ENCODE measurements at regions not wholly inside any gene's neighbourhood (a gene's known extent, or its start where the extent isn't known, plus 50 kb on each side); places are given as distances from the start of the nearest gene placed in this dataset.
"Not testable (repeated sequence)": the region's sequence is repeated elsewhere in the genome, so short reads cannot be mapped to it uniquely, and the experiment has no call there.

DNA sequence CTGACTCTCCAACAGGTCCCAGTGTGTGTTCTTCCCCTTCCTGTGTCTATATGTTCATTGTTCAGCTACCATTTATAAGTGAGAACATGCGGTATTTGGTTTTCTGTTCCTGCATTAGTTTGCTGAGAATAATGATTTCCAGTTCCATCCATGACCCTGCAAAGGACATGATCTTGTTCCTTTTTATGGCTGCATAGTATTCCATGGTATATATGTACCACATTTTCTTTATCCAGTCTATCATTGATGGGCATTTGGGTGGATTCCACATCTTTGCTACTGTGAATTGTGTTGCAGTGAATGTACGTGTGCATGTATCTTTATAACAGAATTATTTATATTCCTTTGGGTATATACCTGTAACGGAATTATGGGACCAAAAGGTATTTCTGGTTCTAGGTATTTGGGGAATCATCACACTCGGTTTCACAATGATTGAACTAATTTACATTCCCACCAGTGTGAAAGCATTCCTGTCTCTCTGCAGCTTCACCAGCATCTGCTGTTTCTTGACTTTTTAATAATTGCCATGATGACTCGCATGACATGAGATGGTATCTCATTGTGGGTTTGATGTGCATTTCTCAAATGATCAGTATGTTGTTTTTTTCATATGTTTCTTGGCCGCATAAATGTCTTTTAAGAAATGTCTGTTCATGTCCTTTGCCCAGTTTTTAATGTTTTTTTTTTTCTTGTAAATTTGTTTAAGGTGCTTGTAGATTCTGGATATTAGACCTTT is 60.2 kb downstream of the LSMEM1 start:
- DNase-seq (ENCODE audit: low read depth, low spot score): no peak

DNA sequence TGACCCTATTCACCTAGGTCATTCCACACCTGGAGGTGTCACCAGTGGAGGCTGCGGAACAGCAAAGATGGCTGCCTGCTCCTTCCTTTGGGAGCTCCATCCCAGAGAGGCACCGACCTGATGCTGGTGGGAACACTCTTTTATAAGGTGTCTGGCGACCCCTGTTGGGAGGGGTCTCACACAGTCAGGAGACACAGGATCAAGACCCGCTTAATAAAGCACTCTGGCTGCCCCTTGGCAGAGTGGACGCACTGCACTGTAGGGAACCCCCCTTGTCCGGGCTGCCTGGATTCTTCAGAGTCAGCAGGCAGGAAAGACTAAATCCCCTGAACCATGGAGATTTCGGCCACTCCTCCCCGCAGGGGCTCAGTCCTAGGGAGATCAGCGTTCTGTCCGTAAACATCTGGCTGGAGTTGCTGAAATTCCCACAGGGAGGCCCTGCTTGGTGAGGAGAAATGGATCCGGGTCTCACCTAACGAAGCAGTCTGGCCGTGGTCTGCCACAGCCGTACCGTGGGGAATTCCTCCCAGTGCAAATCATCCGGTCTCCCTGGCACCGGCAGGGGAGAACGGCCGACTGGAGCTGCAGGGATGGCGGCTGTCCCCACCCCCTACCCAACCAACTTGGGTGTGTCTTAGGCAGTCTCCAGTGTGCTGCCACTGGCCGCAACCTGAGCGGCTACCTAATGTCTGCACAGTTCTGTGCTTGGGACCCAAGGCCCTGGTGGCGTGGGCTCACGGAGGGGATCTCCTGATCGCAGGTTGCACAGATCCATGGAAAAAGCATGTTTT is 66.1 kb downstream of the LSMEM1 start:
- no peak for DNase-seq (ENCODE audit: low read depth, low spot score)

DNA sequence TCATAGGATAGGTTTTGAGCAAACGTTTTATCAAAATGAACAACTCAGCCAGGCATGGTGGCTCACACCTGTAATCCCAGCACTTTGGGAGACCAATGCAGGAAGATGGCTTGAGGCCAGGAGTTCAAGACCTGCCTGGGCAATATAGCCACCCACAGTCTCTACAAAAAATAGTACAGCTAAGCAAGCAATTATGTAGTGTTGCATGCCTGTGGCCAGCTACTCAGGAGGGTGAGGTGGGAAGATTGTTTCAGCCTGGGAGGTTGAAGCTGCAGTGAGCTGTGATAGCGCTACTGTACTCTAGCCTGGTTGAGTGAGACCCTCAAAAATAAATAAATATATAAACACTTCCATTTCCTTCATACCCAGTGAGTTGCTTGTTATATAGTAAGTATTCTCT is 67.1 kb downstream of the LSMEM1 start:
- DNase-seq (ENCODE audit: low read depth, low spot score): no peak

DNA sequence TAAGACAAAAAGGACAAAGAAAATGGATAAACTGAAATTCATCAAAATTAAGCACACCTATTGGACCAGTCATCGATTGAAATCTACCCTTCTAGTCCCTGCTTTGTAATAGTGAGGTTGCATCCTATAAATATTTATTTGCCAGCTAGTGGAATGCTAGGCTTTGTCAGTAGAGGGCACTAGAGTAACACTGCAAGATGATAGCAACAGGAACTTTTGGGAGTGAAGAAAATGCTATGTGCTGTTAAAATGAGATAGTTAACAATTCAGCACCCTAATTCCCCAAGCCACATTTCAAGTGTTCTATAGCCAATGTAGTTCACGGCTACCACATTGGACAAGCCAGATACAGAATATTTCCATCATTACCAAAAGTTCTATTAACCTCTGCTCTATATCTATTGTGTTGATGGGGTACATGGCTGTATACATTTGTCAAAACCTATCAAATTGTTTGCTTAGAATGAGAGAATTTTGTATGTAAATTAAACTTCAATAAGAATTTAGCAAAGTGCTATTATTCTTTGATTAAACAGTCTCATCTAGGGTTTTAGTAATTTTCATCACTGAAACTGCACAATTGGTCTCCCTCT is 69.8 kb downstream of the LSMEM1 start:
- peak; percentile 46 for DNase-seq (ENCODE audit: low read depth, low spot score)

DNA sequence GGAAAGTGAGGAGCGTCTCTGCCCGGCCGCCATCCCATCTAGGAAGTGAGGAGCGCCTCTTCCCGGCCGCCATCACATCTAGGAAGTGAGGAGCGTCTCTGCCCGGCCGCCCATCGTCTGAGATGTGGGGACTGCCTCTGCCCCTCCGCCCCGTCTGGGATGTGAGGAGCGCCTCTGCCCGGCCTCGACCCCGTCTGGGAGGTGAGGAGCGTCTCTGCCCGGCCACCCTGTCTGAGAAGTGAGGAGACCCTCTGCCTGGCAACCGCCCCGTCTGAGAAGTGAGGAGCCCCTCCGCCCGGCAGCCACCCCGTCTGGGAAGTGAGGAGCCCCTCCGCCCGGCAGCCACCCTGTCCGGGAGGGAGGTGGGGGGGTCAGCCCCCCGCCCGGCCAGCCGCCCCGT is 70.7 kb downstream of the LSMEM1 start:
- DNase-seq (ENCODE audit: low read depth, low spot score): not testable (repeated sequence)

DNA sequence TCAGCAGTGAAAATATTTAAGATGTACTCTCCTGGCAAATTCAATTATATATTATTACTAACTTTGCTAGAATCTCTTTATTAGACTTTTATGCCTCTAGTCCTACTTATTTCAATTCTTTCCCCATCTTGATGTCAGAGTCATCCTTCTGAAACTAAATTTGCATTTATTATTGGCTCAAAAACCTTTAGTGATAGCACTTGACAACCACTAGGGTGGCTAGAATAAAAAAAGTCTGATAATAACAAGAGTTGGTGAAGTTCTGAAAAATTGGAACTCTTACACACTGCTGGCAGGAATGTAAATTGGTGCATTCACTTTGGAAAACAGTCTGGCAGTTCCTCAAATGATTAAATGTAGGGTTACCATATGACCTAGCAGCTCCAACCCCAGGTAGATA is 73.8 kb downstream of the LSMEM1 start:
- no peak for DNase-seq (ENCODE audit: low read depth, low spot score)

DNA sequence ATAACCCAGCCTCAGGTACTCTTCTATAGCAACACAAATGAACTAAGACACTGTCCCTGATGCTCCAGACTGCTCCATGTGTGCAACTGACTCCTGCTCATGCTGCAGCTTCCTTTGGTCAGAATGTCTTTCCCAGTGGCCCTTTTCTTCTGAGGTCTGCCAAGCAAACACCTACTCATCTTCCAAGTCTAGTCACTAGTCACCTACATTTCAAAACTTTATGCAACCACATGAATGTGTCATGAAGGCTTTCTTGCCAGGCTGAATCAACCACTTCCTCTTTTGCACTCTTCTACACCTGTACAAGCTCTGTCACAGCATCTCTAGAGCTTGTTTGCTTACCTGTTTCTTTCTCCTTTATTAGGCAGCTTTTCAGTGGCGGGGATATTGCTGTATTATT is 75.8 kb downstream of the LSMEM1 start:
- DNase-seq (ENCODE audit: low read depth, low spot score): no peak

DNA sequence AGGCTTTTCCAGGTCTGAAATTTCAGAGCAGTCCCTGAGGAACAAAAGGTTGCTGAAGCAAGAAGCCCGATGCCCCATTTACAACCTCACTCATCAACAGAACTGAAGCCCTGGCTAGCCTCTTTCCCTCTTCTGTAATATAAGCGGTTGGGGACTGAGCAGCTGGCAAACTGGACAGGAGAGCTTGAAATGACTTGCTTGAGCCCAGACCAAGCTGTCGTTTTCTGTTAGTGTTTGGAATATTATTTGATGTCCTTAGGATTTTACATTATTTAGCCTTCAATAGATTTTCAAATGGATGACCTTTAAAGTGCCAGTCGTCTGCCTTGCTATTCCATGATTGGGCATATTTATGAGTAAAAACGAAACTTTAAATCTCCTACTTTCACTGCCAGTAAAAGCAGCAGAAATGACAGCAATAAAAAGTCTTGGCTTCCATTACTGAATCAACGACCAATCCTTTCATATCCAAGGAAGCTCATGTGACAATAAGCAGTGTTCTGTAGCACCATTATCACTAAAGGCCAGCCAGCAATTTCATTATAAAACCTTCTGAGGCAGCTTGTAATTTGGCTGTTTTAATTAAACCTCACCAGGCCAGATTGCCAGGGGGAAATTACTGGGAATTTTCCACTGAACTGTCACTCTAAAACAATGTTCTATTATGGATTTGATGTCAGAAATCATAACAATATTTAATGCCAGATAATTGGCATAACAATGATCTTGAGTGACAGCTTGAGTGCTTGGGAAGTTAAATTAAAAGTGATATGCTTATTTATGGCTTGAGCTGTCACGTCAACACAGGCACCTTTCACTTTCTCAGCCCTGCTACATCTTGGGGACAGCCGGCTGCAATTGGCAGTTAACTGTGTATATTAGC is 85.9 kb downstream of the LSMEM1 start:
- no peak for DNase-seq (ENCODE audit: low read depth, low spot score)

DNA sequence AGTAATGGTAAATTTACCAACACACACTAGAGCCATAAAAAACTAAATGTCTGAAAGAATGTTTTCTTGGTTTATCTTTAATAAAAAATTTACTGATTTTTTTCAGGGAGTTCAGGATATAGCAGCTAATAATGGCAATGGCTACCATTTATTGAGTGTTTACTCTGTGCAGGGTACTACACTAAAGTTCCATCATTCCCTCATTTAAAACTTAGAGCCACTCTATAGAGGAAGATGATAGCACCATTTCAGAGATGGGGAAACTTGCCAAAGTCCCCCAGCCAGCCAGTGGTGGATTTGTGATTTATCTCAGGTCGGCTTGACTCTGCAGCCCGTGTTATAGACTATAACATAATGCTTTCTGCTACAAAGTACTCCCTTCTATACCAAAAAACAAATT is 86.6 kb downstream of the LSMEM1 start:
- no peak for DNase-seq (ENCODE audit: low read depth, low spot score)

DNA sequence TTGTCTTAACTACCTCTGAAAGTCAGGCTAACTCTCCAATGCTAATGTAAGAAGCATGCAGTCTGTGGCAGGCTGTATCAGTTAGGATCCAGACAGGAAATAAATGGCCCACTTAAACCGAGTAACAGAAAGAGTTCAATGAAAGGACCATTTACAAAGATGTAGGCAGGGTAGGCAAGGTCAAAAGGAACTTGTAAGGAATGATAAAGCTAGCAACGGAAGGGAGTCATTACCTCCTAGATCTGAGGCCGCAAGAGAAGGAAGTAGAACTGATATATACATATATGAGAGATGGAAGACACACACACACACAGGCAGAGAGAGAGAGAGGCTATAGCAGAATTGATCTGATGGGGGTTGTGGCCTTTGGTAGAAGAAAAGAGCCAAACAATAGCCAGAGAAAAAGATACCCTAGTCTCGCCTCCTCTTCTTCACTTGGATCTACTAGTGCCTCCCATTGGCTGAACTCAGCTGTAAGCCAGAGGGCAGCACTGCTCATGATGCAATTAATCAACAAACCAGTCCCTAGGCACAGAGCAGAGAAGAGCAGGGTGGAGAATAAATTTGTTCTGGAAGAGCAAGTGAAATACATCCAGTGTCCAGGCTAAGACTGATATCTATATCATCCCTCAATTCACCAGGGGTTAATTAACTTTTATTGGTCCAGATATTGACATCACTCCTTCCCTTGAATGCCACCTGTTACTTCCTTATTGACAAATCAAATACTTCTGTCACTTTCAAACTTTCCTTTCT is 91.2 kb downstream of the LSMEM1 start:
- no peak for DNase-seq (ENCODE audit: low read depth, low spot score)

DNA sequence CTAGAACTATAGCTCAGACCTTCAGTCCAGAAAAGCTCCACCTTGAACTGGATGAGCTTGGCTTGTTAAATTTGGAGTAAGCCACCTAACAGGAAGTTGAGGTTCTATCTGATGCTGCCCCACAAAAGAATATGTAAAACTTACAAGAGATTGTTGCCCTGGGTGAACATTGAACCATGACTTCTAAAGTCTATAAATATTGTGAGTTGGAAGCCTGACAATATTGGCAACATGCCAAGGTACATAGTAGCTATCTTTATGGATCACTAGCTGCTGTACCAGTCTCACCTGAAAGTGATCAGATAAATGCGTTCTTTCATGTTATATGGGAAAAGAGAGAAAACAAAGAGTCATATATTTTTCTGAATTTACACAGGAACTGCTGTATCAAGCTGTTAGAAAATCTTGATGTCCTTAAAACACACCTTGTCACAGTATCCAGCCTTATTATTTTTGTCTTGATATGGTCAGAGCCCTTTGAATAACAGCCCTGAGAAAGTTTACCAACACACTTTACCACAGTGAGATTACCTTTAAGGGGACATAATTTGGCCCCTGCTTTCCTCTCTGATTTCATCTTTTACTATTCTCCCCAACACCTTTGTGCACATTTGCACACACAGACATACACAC is 92.0 kb downstream of the LSMEM1 start:
- no peak for DNase-seq (ENCODE audit: low read depth, low spot score)

DNA sequence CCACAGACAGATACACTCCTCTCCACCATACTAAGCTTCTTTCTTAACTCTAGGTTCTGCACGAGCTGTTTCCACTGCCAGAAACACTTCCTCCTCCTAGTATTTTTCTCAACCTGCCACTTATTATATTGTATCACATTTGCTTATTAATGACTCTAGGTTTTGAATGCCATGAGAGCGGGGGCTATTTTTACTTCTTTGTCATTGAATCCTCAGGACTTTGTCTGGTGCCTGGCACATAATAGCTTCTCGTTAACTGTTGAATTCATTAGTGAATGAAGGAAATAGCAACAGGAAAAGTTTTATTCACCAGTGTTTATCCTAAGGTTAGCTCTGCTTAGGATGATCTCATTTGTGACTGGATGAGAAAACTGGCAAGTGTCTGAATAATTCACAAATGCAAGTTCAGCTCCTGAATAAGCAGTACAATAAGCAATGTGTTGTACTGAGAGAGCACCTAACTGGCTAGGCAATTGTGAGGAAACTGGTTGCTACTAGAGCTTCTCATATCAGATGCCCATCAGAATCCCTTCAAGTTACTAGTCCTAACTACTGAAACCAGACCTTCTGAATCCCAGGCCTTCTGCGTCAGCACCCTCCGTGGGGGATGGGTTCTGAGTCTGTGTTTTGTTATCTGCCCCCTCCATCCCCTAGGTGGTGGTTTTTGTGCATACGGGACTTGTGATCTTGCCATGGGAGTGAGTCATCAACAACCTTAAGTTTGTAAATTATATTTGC is 92.7 kb downstream of the LSMEM1 start:
- no peak for DNase-seq (ENCODE audit: low read depth, low spot score)

DNA sequence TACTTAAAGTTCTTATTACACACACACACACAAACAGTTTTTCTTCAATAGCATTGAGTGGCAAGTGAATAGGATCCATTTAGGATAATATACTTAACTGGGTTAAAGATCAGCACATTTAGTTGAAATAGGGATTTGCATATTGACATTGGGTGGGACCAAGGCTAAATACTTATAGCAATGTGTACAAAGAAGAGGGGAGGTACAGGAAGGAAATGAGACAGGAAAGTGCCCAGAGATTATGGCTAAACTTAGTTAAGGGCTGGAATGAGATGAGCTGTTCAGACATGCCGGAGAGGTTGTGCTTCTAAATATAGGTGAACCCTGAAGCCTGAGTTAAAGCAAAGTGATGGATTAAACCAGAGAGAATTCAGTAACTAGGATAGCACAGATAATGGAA is 95.1 kb downstream of the LSMEM1 start:
- DNase-seq (ENCODE audit: low read depth, low spot score): no peak

DNA sequence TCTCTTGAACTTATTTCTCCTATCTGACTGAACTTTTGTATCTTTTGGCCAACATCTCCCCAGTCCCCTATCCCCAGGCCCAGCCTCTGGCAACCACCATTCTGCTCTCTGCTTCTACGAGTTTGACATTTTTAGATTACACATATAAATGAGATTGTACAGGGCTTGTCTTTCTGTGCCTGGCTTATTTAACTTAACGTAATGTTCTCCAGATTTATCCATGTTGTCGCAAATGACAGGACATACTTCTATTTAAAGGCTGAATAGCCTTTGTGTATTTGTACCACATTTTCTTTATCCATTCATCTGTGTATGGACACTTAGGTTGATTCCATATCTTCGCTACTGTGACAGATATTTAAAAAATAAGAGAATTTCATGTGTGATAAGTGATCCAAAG is 98.6 kb downstream of the LSMEM1 start:
- no peak for DNase-seq (ENCODE audit: low read depth, low spot score)

DNA sequence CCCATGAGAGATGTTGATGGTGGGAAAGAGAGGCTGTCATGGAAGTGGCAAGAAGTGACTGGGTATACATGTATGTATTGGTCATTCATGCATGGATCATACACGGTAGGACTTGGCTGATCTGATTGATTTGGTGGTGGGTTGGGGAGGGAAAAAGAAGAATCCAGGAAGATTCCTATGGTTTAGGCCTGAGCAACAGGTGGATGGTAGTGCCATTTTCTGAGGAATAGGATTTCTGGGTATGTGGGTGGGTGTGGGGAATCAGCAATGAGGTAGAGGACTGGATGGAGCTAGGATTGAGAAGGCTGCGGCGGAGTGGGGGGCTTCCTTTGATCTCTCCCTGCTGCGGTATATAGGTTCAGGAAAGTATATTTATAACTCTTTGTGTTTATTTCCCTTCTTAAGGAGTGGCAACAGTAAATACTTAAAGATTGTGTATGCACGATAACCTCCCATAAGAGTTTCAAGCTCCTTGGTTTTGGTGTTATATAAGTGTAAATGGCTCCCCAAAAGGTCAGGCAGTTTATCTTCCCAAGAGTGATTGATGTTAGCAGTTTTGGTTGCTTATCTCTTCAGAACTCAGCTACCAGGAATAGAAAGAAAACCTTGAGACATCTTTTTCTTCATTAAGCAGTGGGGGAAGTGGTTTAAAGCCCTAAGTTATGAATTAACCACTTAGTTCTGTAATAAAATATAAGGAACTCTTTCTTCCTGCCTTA is 100.1 kb downstream of the LSMEM1 start:
- no peak for DNase-seq (ENCODE audit: low read depth, low spot score)

DNA sequence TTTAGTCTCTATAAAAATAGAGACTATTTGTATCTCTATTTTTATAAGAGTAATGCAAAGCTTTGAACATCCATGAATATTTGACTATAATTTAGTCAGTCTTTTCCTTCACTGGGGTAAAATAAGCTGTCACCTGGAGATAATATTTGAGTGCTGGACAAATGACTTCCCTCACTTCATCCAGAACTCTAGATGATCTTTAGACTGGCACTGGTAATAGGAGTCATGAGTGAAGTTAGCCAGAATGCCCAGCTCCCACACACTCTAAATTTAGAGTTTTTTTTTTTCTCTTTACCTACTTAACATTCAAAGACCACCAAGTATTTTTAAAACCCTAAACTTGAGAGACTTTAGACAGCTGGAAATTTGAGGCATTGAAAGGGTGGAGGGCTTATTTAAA is 100.7 kb downstream of the LSMEM1 start:
- no peak for DNase-seq (ENCODE audit: low read depth, low spot score)

DNA sequence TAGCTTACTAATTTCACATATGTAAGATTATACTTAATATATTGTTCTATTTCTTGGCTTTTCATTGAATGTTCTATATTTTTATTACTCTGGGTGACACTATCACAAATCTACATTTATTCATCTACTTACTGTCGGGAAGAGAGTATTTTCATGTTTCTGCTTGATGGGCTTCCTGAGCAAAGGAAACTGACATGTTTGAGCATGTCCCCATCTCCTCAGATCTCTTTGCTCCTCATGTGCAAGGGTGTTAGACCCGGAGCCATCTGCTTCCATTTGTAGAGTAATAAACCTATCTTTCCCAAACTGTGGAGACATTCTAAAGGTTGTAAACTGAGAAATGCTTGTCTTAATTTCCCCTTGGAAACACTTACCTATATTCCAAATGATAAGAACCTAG is 103.5 kb downstream of the LSMEM1 start:
- no peak for DNase-seq (ENCODE audit: low read depth, low spot score)

DNA sequence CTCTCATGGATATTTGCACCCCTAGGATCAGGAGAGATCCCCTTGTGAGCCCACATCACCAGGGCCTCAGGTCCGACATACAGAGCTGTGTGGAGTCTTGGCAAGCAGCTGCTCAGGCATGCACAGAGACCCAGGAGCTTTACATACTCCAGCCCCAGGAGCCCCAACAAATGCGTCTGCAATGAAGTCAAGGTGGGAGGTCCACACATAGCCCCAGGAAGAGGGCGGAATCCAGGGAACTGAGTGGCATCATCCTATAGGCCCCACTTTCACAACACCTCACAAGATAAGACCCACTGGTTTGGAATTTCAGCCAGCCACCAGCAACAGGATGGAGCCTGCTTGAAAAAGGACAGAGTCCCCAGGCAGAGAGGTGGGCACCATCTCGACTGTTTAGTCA is 106.7 kb downstream of the LSMEM1 start:
- no peak for DNase-seq (ENCODE audit: low read depth, low spot score)

DNA sequence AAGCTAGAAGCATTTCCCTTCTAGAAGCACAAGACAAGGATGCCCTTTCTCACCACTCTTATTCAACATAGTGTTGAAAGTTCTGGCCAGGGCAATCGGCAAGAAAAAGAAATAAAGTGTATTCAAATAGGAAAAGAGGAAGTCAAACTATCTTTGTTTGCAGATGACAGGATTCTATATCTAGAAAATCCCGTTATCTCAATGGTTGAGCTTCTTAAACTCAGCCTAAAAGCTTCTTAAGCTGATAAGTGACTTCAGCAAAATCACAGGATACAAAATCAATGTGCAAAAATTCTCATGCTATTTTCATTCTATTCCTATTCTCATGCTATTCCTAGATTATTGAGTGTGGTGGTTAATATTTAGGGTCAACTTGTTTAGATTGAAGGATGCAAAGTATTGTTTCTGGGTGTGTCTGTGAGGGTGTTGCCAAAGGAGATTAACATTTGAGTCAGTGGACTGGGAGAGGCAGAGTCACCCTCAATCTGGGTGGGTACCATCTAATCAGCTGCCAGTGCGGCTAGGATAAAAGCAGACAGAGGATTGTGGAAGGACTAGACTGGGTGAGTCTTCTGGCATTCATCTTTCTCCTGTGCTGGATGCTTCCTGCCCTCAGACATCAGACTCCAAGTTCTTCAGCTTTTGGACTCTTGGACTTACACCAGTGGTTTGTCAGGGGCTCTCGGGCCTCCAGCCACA is 111.9 kb downstream of the LSMEM1 start:
- DNase-seq (ENCODE audit: low read depth, low spot score): not testable (repeated sequence)
